GM23338 (cell line): ENCODE measurements at regions not wholly inside any gene's neighbourhood (a gene's known extent, or its start where the extent isn't known, plus 50 kb on each side); places are given as distances from the start of the nearest gene placed in this dataset.

Source experiments
- ATAC-seq: fragments of 200-7000 bp; cut with Tn5 transposase; 3 replicates; pipeline ENCODE4 v1.9.1; 2020
- DNase-seq: peaks from one replicate; pipeline ENCODE4 v3.0.0-alpha.2; 2015; ENCODE audit warnings: low spot score
- H2AFZ ChIP-seq: fragments of 200-600 bp; sonication (generic); 2 replicates; pipeline ENCODE4 v1.8.0; 2016; ENCODE audit warnings: antibody characterized with exemption, mild to moderate bottlenecking, moderate library complexity
- H3F3A ChIP-seq: fragments of 200-600 bp; sonication (generic); replicated peaks from 2 replicates; pipeline ENCODE4 v1.8.0; 2017; ENCODE audit warnings: antibody characterized with exemption, mixed run types, low read depth
- H3K27ac ChIP-seq: fragments of 200-600 bp; sonication (generic); 2 replicates; pipeline ENCODE4 v1.6.1; 2016; ENCODE audit warnings: low read depth
- H3K27me3 ChIP-seq: fragments of 200-600 bp; sonication (generic); 2 replicates; pipeline ENCODE4 v1.8.0; 2016; ENCODE audit warnings: mild to moderate bottlenecking, mixed run types, moderate library complexity; ENCODE audit not compliant: insufficient read depth
- H3K36me3 ChIP-seq: fragments of 200-600 bp; sonication (generic); 2 replicates; pipeline ENCODE4 v1.8.0; 2016; ENCODE audit warnings: mild to moderate bottlenecking; ENCODE audit not compliant: insufficient read depth
- H3K4me1 ChIP-seq: fragments of 200-600 bp; sonication (generic); 2 replicates; pipeline ENCODE4 v1.8.0; 2016; ENCODE audit warnings: mild to moderate bottlenecking, moderate library complexity; ENCODE audit not compliant: insufficient read depth
- H3K4me2 ChIP-seq: fragments of 200-600 bp; sonication (generic); 2 replicates; pipeline ENCODE4 v1.7.1; 2017; ENCODE audit warnings: mixed run types
- H3K4me3 ChIP-seq: fragments of 200-600 bp; sonication (generic); 2 replicates; pipeline ENCODE4 v1.6.1; 2016; ENCODE audit warnings: mixed run types
- H3K79me2 ChIP-seq: fragments of 200-600 bp; sonication (generic); replicated peaks from 2 replicates; pipeline ENCODE4 v1.8.0; 2017; ENCODE audit warnings: mild to moderate bottlenecking; ENCODE audit not compliant: insufficient read depth
- H3K9me2 ChIP-seq: fragments of 200-600 bp; sonication (generic); 2 replicates; pipeline ENCODE4 v1.8.0; 2017; ENCODE audit not compliant: insufficient read depth
- H4K20me1 ChIP-seq: fragments of 200-600 bp; sonication (generic); replicated peaks from 2 replicates; pipeline ENCODE4 v1.8.0; 2017; ENCODE audit warnings: mild to moderate bottlenecking; ENCODE audit not compliant: insufficient read depth
- H3K27ac Mint-ChIP-seq: 2 replicates; pipeline ENCODE4 v1.8.0; 2020; ENCODE audit warnings: inconsistent platforms, mild to moderate bottlenecking, moderate library complexity, mixed read lengths
- H3K27me3 Mint-ChIP-seq: 3 replicates; pipeline ENCODE4 v1.8.0; 2022; ENCODE audit warnings: low read depth, mild to moderate bottlenecking, moderate library complexity, mixed read lengths, inconsistent platforms; ENCODE audit not compliant: insufficient read depth, poor library complexity
- H3K36me3 Mint-ChIP-seq: 3 replicates; pipeline ENCODE4 v1.8.0; 2021; ENCODE audit warnings: low read depth, mild to moderate bottlenecking, inconsistent platforms, moderate library complexity, mixed read lengths
- H3K4me1 Mint-ChIP-seq: 3 replicates; pipeline ENCODE4 v1.8.0; 2020; ENCODE audit warnings: mild to moderate bottlenecking, inconsistent platforms, mixed read lengths
- H3K4me3 Mint-ChIP-seq: 3 replicates; pipeline ENCODE4 v1.8.0; 2021; ENCODE audit warnings: moderate library complexity, mild to moderate bottlenecking, inconsistent platforms, mixed read lengths
- H3K9me3 Mint-ChIP-seq: 3 replicates; pipeline ENCODE4 v1.8.0; 2020; ENCODE audit warnings: moderate library complexity, mild to moderate bottlenecking, inconsistent platforms, mixed read lengths
- CREB1 ChIP-seq: fragments of 250-450 bp; sonication (Bioruptor Pico); IDR thresholded peaks from 2 replicates; pipeline ENCODE4 v1.5.0; 2020; ENCODE audit warnings: low read depth, mild to moderate bottlenecking, moderate library complexity
- CTCF ChIP-seq, 2 experiments: fragments of 200-600 bp in 1 of 2; sonication (generic) in 1 of 2; conservative IDR thresholded peaks; 2 replicates each; pipeline versions ENCODE4 v1.5.1 to v1.6.1; 2016 to 2017; ENCODE audit warnings: antibody characterized with exemption in 2 of 2, low read depth in 2 of 2, mild to moderate bottlenecking in 2 of 2, moderate library complexity in 1 of 2
- ETS1 ChIP-seq: IDR thresholded peaks from 2 replicates; pipeline ENCODE4 v1.6.1; 2016; ENCODE audit warnings: antibody characterized with exemption
- EZH2 ChIP-seq: fragments of 200-600 bp; sonication (generic); IDR thresholded peaks from one replicate; pipeline ENCODE4 v1.8.0; 2017; ENCODE audit warnings: antibody characterized with exemption, mild to moderate bottlenecking, low read depth; ENCODE audit not compliant: unreplicated experiment
- EZH2phosphoT487 ChIP-seq: fragments of 200-600 bp; sonication (generic); IDR thresholded peaks from one replicate; pipeline ENCODE4 v1.8.1; 2018; ENCODE audit warnings: antibody characterized with exemption; ENCODE audit not compliant: unreplicated experiment
- JUNB ChIP-seq: IDR thresholded peaks from one replicate; pipeline ENCODE4 v1.6.1; 2016; ENCODE audit warnings: antibody characterized with exemption; ENCODE audit not compliant: unreplicated experiment
- NANOG ChIP-seq: IDR thresholded peaks from 2 replicates; pipeline ENCODE4 v1.6.1; 2016; ENCODE audit warnings: antibody characterized with exemption, borderline replicate concordance
- POLR2AphosphoS5 ChIP-seq: IDR thresholded peaks from 2 replicates; pipeline ENCODE4 v1.6.1; 2016; ENCODE audit warnings: antibody characterized with exemption, low read depth
- REST ChIP-seq: IDR thresholded peaks from one replicate; pipeline ENCODE4 v1.6.1; 2018; ENCODE audit warnings: antibody characterized with exemption; ENCODE audit not compliant: unreplicated experiment
- STAT1 ChIP-seq: IDR thresholded peaks from one replicate; pipeline ENCODE4 v1.6.1; 2016; ENCODE audit warnings: antibody characterized with exemption; ENCODE audit not compliant: unreplicated experiment
- ZNF114 ChIP-seq: fragments of 250-450 bp; sonication (Bioruptor Pico); IDR thresholded peaks from 2 replicates; pipeline ENCODE4 v1.5.0; 2020; ENCODE audit warnings: mild to moderate bottlenecking, moderate library complexity
- ZNF331 ChIP-seq: fragments of 250-450 bp; sonication (Bioruptor Pico); IDR thresholded peaks from 2 replicates; pipeline ENCODE4 v1.5.0; 2020; ENCODE audit warnings: low read depth, mild to moderate bottlenecking, moderate library complexity
- ZNF462 ChIP-seq: fragments of 250-450 bp; sonication (Bioruptor Pico); IDR thresholded peaks from 2 replicates; pipeline ENCODE4 v1.5.0; 2020; ENCODE audit warnings: mild to moderate bottlenecking, moderate library complexity

GRCh38 chr11:93033093-93033492, 63.6 kb downstream of the MTNR1B start:
- Histone ChIP-seq H3K36me3 (no peaks in the 10 kb centered on the region), H3F3A (no peaks in the 10 kb centered on the region), H4K20me1 (no peaks in the 10 kb centered on the region), H3K4me1 (no peaks in the 10 kb centered on the region), H3K9me2 (peaks cover 4% of the 10 kb centered on the region; the same call in 1 of the 2 replicates), H3K4me3 (no peak overlapping the region), H2AFZ (no peak overlapping the region), H3K79me2 (no peaks in the 10 kb centered on the region), H3K27me3 (no peaks in the 10 kb centered on the region), H3K27ac (no peak overlapping the region), H3K4me2 (no peak overlapping the region)
- DNase-seq, result no peak
- no peak for TF ChIP-seq EZH2
- no peak for TF ChIP-seq ZNF114 (CRISPR knock-in tag)
- TF ChIP-seq CTCF (conservative IDR thresholded peaks at IDR 0.05; ENCODE audit: low read depth in 2 of 2), result no peak
- no peak for TF ChIP-seq NANOG
- TF ChIP-seq STAT1, result no peak
- TF ChIP-seq EZH2phosphoT487, result no peak
- no peak for TF ChIP-seq ZNF462 (CRISPR knock-in tag)
- no peak for TF ChIP-seq CREB1
- no peak for TF ChIP-seq REST
- TF ChIP-seq JUNB, result no peak
- TF ChIP-seq ETS1, result no peak
- no peak for TF ChIP-seq POLR2AphosphoS5
- no peak for TF ChIP-seq ZNF331 (CRISPR knock-in tag)
- H3K27me3 Mint-ChIP-seq, result peaks cover 2% of the 10 kb centered on the region
- no peak overlapping the region for H3K27ac Mint-ChIP-seq
- H3K4me3 Mint-ChIP-seq, result no peak overlapping the region
- H3K9me3 Mint-ChIP-seq, result no peaks in the 10 kb centered on the region
- H3K4me1 Mint-ChIP-seq, result peaks cover 8% of the 10 kb centered on the region
- no peaks in the 10 kb centered on the region for H3K36me3 Mint-ChIP-seq
- ATAC-seq, result no peak
